A549 (cell line): ENCODE measurements at regions not wholly inside any gene's neighbourhood (a gene's known extent, or its start where the extent isn't known, plus 50 kb on each side); places are given as distances from the start of the nearest gene placed in this dataset.
A peak's percentile ranks its signal among the peaks of the same experiment; 100 is the strongest.

Experiments
- ATAC-seq, 2 experiments: fragments of 200-7000 bp in 1 of 2; fragments of >200 bp in 1 of 2; cut with Nextera tagmentation in 1 of 2; cut with Tn5 transposase in 1 of 2; 3 replicates each; pipeline versions ENCODE4 v1.8.0 to v1.9.1; 2018 to 2020; ENCODE audit warnings: mild to moderate bottlenecking in 1 of 2, moderate library complexity in 1 of 2
- CTCF ChIA-PET: fragments of 300-600 bp; sonication (Branson Sonifier 250); formaldehyde crosslinking; extraction: SDS; loops from one replicate; lab custom pipeline; 2021; ENCODE audit warnings: antibody characterized with exemption, inconsistent platforms; lab: Yijun Ruan, JAX
- POLR2A ChIA-PET: fragments of 350-600 bp; formaldehyde crosslinking; extraction: SDS; loops from one replicate; lab custom pipeline; 2021; ENCODE audit warnings: antibody characterized with exemption, inconsistent platforms; lab: Yijun Ruan, JAX
- DNase-seq, 2 experiments: peaks; one replicate each; pipeline versions ENCODE4 v3.0.0 to v3.0.0-alpha.2; 2011 to 2016; ENCODE audit warnings: low read depth in 1 of 2, low spot score in 1 of 2
- FAIRE-seq: peaks from 2 replicates; lab custom pipeline; 2011; peaks lifted over from hg19 to GRCh38; lab: Jason Lieb, UNC
- H3K27ac ChIP-seq, 2 experiments: fragments of >200 bp; sonication (Bioruptor Twin); formaldehyde crosslinking; 3 replicates each; pipeline ENCODE4 v1.5.1; 2016 to 2017
- H3K4me1 ChIP-seq: fragments of >200 bp; sonication (Bioruptor Twin); formaldehyde crosslinking; 3 replicates; pipeline ENCODE4 v1.6.1; 2016
- H3K4me2 ChIP-seq: fragments of >200 bp; sonication (Bioruptor Twin); formaldehyde crosslinking; 3 replicates; pipeline ENCODE4 v1.6.1; 2016
- H3K4me3 ChIP-seq: fragments of >200 bp; sonication (Bioruptor Twin); formaldehyde crosslinking; 3 replicates; pipeline ENCODE4 v1.5.1; 2016
- H3K9me3 ChIP-seq: fragments of >200 bp; sonication (Bioruptor Twin); formaldehyde crosslinking; 3 replicates; pipeline ENCODE4 v1.6.1; 2016
- BCL3 ChIP-seq: fragments of >200 bp; sonication (Bioruptor Twin); formaldehyde crosslinking; IDR thresholded peaks from 3 replicates; pipeline ENCODE4 v1.6.1; 2016
- BHLHE40 ChIP-seq: IDR thresholded peaks from 2 replicates; pipeline ENCODE4 v1.6.1; 2012; ENCODE audit warnings: low read depth, low read length, inconsistent platforms
- CEBPB ChIP-seq, 2 experiments: fragments of >200 bp in 1 of 2; sonication (Bioruptor Twin) in 1 of 2; formaldehyde crosslinking in 1 of 2; IDR thresholded peaks; 2 replicates each; pipeline ENCODE4 v1.6.1; 2012 to 2016
- CHD2 ChIP-seq: fragments of 150-350 bp; IDR thresholded peaks from 2 replicates; pipeline ENCODE4 v1.6.1; 2014; ENCODE audit warnings: low read length; ENCODE audit not compliant: partially characterized antibody
- CHD4 ChIP-seq: fragments of 200-600 bp; sonication (generic); IDR thresholded peaks from 2 replicates; pipeline ENCODE4 v1.6.1; 2016; ENCODE audit warnings: antibody characterized with exemption, mild to moderate bottlenecking, borderline replicate concordance
- HOXB13 ChIP-seq: fragments of 250-450 bp; sonication (Bioruptor Pico); IDR thresholded peaks from 2 replicates; pipeline ENCODE4 v1.5.0; 2020; ENCODE audit warnings: low read depth, mild to moderate bottlenecking, moderate library complexity
- HOXB5 ChIP-seq: fragments of 250-450 bp; sonication (Bioruptor Pico); IDR thresholded peaks from 2 replicates; pipeline ENCODE4 v1.5.0; 2020; ENCODE audit warnings: mild to moderate bottlenecking, moderate library complexity
- JUN ChIP-seq, 2 experiments: fragments of >200 bp; sonication (Bioruptor Twin); formaldehyde crosslinking; IDR thresholded peaks; 2 replicates in 1 of 2; 3 replicates in 1 of 2; pipeline ENCODE4 v1.6.1; 2016 to 2017
- PHF8 ChIP-seq: fragments of 200-600 bp; sonication (generic); IDR thresholded peaks from 2 replicates; pipeline ENCODE4 v1.6.1; 2016; ENCODE audit warnings: low read depth, mild to moderate bottlenecking, antibody characterized with exemption, moderate library complexity, borderline replicate concordance
- RAD21 ChIP-seq, 2 experiments: fragments of >200 bp in 1 of 2; sonication (Bioruptor Twin) in 1 of 2; formaldehyde crosslinking in 1 of 2; IDR thresholded peaks in 1 of 2; conservative IDR thresholded peaks in 1 of 2; 2 replicates in 1 of 2; 3 replicates in 1 of 2; pipeline ENCODE4 v1.6.1; 2012 to 2018; ENCODE audit warnings: inconsistent platforms in 1 of 2
- RFX5 ChIP-seq: fragments of 450-650 bp; IDR thresholded peaks from 2 replicates; pipeline ENCODE4 v1.7.1; 2014; ENCODE audit warnings: antibody characterized with exemption, mild to moderate bottlenecking, moderate library complexity
- SMC3 ChIP-seq: fragments of >200 bp; sonication (Bioruptor Twin); formaldehyde crosslinking; IDR thresholded peaks from 3 replicates; pipeline ENCODE4 v1.6.1; 2018; ENCODE audit warnings: inconsistent platforms
- SREBF2 ChIP-seq: fragments of 450-650 bp; IDR thresholded peaks from 2 replicates; pipeline ENCODE4 v1.6.1; 2014; ENCODE audit warnings: mild to moderate bottlenecking, moderate library complexity
- WGBS: methylation state at CpG from one replicate; pipeline ENCODE4 v1.1.6; 2017; ENCODE audit errors: missing lambda C conversion rate; 5-methylcytosine and 5-hydroxymethylcytosine counted together
- TF ChIP-seq, protein P1 (sequence below): fragments of >200 bp; sonication (Bioruptor Twin); formaldehyde crosslinking; IDR thresholded peaks from 3 replicates; pipeline ENCODE4 v1.5.1; 2016
- TF ChIP-seq, protein P2 (sequence below): IDR thresholded peaks from 2 replicates; pipeline ENCODE4 v1.6.1; 2012
- TF ChIP-seq, protein P3 (sequence below): IDR thresholded peaks from 2 replicates; pipeline ENCODE4 v1.6.1; 2012; ENCODE audit warnings: low read depth, borderline replicate concordance
- TF ChIP-seq, protein P4 (sequence below): fragments of 200-600 bp; sonication (generic); IDR thresholded peaks from 2 replicates; pipeline ENCODE4 v1.6.1; 2016; ENCODE audit warnings: antibody characterized with exemption, mild to moderate bottlenecking, moderate library complexity

GRCh38 chr4:98828801-98829200 lies 100.1 kb downstream of the EIF4E start:
- ATAC-seq, result peak; percentile 30 to 65; a peak in 2 of 6 replicates
- Histone ChIP-seq H3K27ac (no peak overlapping the region), H3K4me2 (no peak overlapping the region), H3K4me1 (no peaks in the 10 kb centered on the region), H3K4me3 (no peak overlapping the region), H3K9me3 (no peaks in the 10 kb centered on the region)
- DNase-seq, result peak in 1 of 2 experiments; percentile 23
- ChIA-PET CTCF (no interaction called here), POLR2A (no interaction called here)
- FAIRE-seq, result no peak
- 53% methylated on average over 5 of the region's 5 CpGs for WGBS
- TF ChIP-seq CHD4 (no peak), CEBPB (IDR thresholded peaks at IDR 0.05) (no peak), RAD21 (conservative IDR thresholded peaks at IDR 0.05 in 1 of 2, IDR thresholded peaks at IDR 0.05 in 1 of 2) (peak; percentile 31 to 43; a peak in 3 of 5 replicates), SMC3 (0 out of 3 replicates have a peak, but pooled peaks have one; percentile 13)
- TF ChIP-seq, protein P1, sequence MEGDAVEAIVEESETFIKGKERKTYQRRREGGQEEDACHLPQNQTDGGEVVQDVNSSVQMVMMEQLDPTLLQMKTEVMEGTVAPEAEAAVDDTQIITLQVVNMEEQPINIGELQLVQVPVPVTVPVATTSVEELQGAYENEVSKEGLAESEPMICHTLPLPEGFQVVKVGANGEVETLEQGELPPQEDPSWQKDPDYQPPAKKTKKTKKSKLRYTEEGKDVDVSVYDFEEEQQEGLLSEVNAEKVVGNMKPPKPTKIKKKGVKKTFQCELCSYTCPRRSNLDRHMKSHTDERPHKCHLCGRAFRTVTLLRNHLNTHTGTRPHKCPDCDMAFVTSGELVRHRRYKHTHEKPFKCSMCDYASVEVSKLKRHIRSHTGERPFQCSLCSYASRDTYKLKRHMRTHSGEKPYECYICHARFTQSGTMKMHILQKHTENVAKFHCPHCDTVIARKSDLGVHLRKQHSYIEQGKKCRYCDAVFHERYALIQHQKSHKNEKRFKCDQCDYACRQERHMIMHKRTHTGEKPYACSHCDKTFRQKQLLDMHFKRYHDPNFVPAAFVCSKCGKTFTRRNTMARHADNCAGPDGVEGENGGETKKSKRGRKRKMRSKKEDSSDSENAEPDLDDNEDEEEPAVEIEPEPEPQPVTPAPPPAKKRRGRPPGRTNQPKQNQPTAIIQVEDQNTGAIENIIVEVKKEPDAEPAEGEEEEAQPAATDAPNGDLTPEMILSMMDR, result 0 out of 3 replicates have a peak, but pooled peaks have one; percentile 11

GRCh38 chr4:98827661-98828060 lies 101.3 kb downstream of the EIF4E start:
- ATAC-seq (no peak), FAIRE-seq (no peak), DNase-seq (no peak)
- Histone ChIP-seq H3K9me3 (no peaks in the 10 kb centered on the region), H3K4me1 (no peaks in the 10 kb centered on the region), H3K4me2 (no peak overlapping the region), H3K4me3 (no peak overlapping the region), H3K27ac (no peak overlapping the region)
- ChIA-PET POLR2A (no interaction called here), CTCF (no interaction called here)
- 32% methylated on average over 3 of the region's 3 CpGs for WGBS
- TF ChIP-seq HOXB5 (no peak), BHLHE40 (no peak), RFX5 (no peak), CHD2 (no peak), PHF8 (no peak), JUN (IDR thresholded peaks at IDR 0.05) (no peak), SREBF2 (no peak), BCL3 (no peak), HOXB13 (CRISPR knock-in tag) (no peak), CHD4 (no peak)
- TF ChIP-seq, protein P2, sequence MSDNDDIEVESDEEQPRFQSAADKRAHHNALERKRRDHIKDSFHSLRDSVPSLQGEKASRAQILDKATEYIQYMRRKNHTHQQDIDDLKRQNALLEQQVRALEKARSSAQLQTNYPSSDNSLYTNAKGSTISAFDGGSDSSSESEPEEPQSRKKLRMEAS, result no peak
- TF ChIP-seq, protein P3, sequence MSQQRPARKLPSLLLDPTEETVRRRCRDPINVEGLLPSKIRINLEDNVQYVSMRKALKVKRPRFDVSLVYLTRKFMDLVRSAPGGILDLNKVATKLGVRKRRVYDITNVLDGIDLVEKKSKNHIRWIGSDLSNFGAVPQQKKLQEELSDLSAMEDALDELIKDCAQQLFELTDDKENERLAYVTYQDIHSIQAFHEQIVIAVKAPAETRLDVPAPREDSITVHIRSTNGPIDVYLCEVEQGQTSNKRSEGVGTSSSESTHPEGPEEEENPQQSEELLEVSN, result no peak
- TF ChIP-seq, protein P1, result no peak
- TF ChIP-seq, protein P4, sequence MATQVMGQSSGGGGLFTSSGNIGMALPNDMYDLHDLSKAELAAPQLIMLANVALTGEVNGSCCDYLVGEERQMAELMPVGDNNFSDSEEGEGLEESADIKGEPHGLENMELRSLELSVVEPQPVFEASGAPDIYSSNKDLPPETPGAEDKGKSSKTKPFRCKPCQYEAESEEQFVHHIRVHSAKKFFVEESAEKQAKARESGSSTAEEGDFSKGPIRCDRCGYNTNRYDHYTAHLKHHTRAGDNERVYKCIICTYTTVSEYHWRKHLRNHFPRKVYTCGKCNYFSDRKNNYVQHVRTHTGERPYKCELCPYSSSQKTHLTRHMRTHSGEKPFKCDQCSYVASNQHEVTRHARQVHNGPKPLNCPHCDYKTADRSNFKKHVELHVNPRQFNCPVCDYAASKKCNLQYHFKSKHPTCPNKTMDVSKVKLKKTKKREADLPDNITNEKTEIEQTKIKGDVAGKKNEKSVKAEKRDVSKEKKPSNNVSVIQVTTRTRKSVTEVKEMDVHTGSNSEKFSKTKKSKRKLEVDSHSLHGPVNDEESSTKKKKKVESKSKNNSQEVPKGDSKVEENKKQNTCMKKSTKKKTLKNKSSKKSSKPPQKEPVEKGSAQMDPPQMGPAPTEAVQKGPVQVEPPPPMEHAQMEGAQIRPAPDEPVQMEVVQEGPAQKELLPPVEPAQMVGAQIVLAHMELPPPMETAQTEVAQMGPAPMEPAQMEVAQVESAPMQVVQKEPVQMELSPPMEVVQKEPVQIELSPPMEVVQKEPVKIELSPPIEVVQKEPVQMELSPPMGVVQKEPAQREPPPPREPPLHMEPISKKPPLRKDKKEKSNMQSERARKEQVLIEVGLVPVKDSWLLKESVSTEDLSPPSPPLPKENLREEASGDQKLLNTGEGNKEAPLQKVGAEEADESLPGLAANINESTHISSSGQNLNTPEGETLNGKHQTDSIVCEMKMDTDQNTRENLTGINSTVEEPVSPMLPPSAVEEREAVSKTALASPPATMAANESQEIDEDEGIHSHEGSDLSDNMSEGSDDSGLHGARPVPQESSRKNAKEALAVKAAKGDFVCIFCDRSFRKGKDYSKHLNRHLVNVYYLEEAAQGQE, result no peak
